ENCODE measurements at regions not wholly inside any gene's neighbourhood (a gene's known extent, or its start where the extent isn't known, plus 50 kb on each side); places are given as distances from the start of the nearest gene placed in this dataset.
"Not testable (repeated sequence)": the region's sequence is repeated elsewhere in the genome, so short reads cannot be mapped to it uniquely, and the experiment has no call there.

- in situ Hi-C loops (cut with MboI; ENCODE audit: low sequenced_read_pairs), result not testable (repeated sequence)
Measured at GRCh38 chr7:29685651-29686271, 120.5 kb upstream of the WIPF3 start.

- in situ Hi-C loops (cut with MboI; ENCODE audit: low sequenced_read_pairs), result not testable (repeated sequence)
Measured at GRCh38 chr7:29690510-29690909, 115.8 kb upstream of the WIPF3 start.

- in situ Hi-C loops (cut with MboI; ENCODE audit: low sequenced_read_pairs), result not testable (repeated sequence)
Measured at GRCh38 chr7:29696402-29696801, 109.9 kb upstream of the WIPF3 start.

- in situ Hi-C loops (cut with MboI; ENCODE audit: low sequenced_read_pairs), result not testable (repeated sequence)
Measured at GRCh38 chr7:29699723-29700122, 106.6 kb upstream of the WIPF3 start.

GRCh38 chr7:29701540-29701939 is 104.8 kb upstream of the WIPF3 start:
- in situ Hi-C loops (cut with MboI; ENCODE audit: low sequenced_read_pairs), result not testable (repeated sequence)

- in situ Hi-C loops (cut with MboI; ENCODE audit: low sequenced_read_pairs), result not testable (repeated sequence)
Measured at GRCh38 chr7:29703830-29704229, 102.5 kb upstream of the WIPF3 start.

- in situ Hi-C loops (cut with MboI; ENCODE audit: low sequenced_read_pairs), result not testable (repeated sequence)
Measured at GRCh38 chr7:29709002-29709401, 97.3 kb upstream of the WIPF3 start.

GRCh38 chr7:29723127-29723526 is 83.2 kb upstream of the WIPF3 start:
- in situ Hi-C loops (cut with MboI; ENCODE audit: low sequenced_read_pairs), result not testable (repeated sequence)

GRCh38 chr7:29723599-29723998 is 82.7 kb upstream of the WIPF3 start:
- in situ Hi-C loops (cut with MboI; ENCODE audit: low sequenced_read_pairs), result no loop called here

- in situ Hi-C loops (cut with MboI; ENCODE audit: low sequenced_read_pairs), result not testable (repeated sequence)
Measured at GRCh38 chr7:29729534-29730165, 76.7 kb upstream of the WIPF3 start.

GRCh38 chr7:29734246-29734731 is 72.0 kb upstream of the WIPF3 start:
- in situ Hi-C loops (cut with MboI; ENCODE audit: low sequenced_read_pairs), result no loop called here

- in situ Hi-C loops (cut with MboI; ENCODE audit: low sequenced_read_pairs), result not testable (repeated sequence)
Measured at GRCh38 chr7:29747645-29748245, 58.6 kb upstream of the WIPF3 start.

- in situ Hi-C loops (cut with MboI; ENCODE audit: low sequenced_read_pairs), result no loop called here
Measured at GRCh38 chr7:29748286-29749099, 57.8 kb upstream of the WIPF3 start.

- in situ Hi-C loops (cut with MboI; ENCODE audit: low sequenced_read_pairs), result loop anchor here (25.0 kb wide), 1 partner anchor 312 kb away; no protein-coding TSS in a partner anchor
Measured at GRCh38 chr7:29749701-29750321, 56.5 kb upstream of the WIPF3 start.

GRCh38 chr7:29750373-29750940 is 55.9 kb upstream of the WIPF3 start:
- in situ Hi-C loops (cut with MboI; ENCODE audit: low sequenced_read_pairs), result loop anchor here (25.0 kb wide), 1 partner anchor 312 kb away; no protein-coding TSS in a partner anchor

GRCh38 chr7:29751012-29751411 is 55.3 kb upstream of the WIPF3 start:
- in situ Hi-C loops (cut with MboI; ENCODE audit: low sequenced_read_pairs), result loop anchor here (25.0 kb wide), 1 partner anchor 311 kb away; no protein-coding TSS in a partner anchor

GRCh38 chr7:29754874-29755490 is 51.3 kb upstream of the WIPF3 start:
- in situ Hi-C loops (cut with MboI; ENCODE audit: low sequenced_read_pairs), result loop anchor here (25.0 kb wide), 1 partner anchor 307 kb away; no protein-coding TSS in a partner anchor
